ENCODE measurements at regions not wholly inside any gene's neighbourhood (a gene's known extent, or its start where the extent isn't known, plus 50 kb on each side); places are given as distances from the start of the nearest gene placed in this dataset.
A peak's percentile ranks its signal among the peaks of the same experiment; 100 is the strongest.

DNA sequence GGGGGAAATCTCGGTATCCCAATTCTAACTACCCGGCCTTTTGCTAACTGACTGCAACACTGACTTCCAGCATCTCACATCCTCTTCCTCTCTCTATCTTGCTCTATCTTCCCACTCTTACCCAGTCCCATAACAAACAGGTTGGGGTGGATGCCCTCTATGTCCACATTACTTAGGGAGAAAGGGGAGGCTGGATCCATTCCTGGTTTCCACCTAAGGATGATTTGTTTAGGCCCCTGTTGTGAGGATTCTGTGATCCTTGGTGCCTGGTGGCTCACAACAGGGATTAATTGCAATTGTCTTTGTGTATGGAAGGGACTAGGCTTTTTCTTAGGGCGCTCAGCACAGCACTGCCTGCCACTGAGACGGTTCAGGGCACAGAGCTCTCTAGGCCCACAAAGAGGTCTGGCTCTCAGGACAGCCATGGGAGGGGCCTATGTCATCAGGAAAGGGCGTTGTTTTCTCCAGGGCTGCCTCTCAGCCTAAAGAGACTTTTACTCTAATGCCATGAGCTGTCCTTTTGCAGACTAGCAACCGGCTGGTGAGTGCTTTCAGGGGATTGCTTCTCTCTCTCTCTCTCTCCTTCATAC is 612.1 kb upstream of the SALL1 start:
- TF ChIP-seq RARB (CRISPR knock-in tag; IDR thresholded peaks at IDR 0.05) (no peak), SNAI2 (CRISPR knock-in tag; IDR thresholded peaks at IDR 0.05) (no peak), ZNF565 (CRISPR knock-in tag; conservative IDR thresholded peaks at IDR 0.05; ENCODE audit: low read depth) (no peak), TCF4 (CRISPR knock-in tag; IDR thresholded peaks at IDR 0.05; ENCODE audit: borderline replicate concordance) (no peak), BACH2 (CRISPR knock-in tag; IDR thresholded peaks at IDR 0.05; ENCODE audit: borderline replicate concordance) (no peak), TOX (CRISPR knock-in tag; IDR thresholded peaks at IDR 0.05; ENCODE audit: borderline replicate concordance) (no peak), ESRRG (CRISPR knock-in tag; IDR thresholded peaks at IDR 0.05) (no peak), CSDC2 (CRISPR knock-in tag; IDR thresholded peaks at IDR 0.05) (no peak), GLIS3 (CRISPR knock-in tag; IDR thresholded peaks at IDR 0.05) (no peak), ZNF8 (CRISPR knock-in tag; IDR thresholded peaks at IDR 0.05) (no peak), ZFP30 (CRISPR knock-in tag; IDR thresholded peaks at IDR 0.05) (no peak), ARNTL (CRISPR knock-in tag; IDR thresholded peaks at IDR 0.05; ENCODE audit: borderline replicate concordance, low read depth) (no peak), ZNF70 (CRISPR knock-in tag; IDR thresholded peaks at IDR 0.05) (no peak)
- TF ChIP-seq, protein P1, sequence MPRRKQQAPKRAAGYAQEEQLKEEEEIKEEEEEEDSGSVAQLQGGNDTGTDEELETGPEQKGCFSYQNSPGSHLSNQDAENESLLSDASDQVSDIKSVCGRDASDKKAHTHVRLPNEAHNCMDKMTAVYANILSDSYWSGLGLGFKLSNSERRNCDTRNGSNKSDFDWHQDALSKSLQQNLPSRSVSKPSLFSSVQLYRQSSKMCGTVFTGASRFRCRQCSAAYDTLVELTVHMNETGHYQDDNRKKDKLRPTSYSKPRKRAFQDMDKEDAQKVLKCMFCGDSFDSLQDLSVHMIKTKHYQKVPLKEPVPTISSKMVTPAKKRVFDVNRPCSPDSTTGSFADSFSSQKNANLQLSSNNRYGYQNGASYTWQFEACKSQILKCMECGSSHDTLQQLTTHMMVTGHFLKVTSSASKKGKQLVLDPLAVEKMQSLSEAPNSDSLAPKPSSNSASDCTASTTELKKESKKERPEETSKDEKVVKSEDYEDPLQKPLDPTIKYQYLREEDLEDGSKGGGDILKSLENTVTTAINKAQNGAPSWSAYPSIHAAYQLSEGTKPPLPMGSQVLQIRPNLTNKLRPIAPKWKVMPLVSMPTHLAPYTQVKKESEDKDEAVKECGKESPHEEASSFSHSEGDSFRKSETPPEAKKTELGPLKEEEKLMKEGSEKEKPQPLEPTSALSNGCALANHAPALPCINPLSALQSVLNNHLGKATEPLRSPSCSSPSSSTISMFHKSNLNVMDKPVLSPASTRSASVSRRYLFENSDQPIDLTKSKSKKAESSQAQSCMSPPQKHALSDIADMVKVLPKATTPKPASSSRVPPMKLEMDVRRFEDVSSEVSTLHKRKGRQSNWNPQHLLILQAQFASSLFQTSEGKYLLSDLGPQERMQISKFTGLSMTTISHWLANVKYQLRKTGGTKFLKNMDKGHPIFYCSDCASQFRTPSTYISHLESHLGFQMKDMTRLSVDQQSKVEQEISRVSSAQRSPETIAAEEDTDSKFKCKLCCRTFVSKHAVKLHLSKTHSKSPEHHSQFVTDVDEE (CRISPR knock-in tag; IDR thresholded peaks at IDR 0.05), result no peak
- TF ChIP-seq, protein P2, sequence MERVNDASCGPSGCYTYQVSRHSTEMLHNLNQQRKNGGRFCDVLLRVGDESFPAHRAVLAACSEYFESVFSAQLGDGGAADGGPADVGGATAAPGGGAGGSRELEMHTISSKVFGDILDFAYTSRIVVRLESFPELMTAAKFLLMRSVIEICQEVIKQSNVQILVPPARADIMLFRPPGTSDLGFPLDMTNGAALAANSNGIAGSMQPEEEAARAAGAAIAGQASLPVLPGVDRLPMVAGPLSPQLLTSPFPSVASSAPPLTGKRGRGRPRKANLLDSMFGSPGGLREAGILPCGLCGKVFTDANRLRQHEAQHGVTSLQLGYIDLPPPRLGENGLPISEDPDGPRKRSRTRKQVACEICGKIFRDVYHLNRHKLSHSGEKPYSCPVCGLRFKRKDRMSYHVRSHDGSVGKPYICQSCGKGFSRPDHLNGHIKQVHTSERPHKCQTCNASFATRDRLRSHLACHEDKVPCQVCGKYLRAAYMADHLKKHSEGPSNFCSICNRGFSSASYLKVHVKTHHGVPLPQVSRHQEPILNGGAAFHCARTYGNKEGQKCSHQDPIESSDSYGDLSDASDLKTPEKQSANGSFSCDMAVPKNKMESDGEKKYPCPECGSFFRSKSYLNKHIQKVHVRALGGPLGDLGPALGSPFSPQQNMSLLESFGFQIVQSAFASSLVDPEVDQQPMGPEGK (CRISPR knock-in tag; IDR thresholded peaks at IDR 0.05; ENCODE audit: borderline replicate concordance), result no peak
- TF ChIP-seq, protein P3, sequence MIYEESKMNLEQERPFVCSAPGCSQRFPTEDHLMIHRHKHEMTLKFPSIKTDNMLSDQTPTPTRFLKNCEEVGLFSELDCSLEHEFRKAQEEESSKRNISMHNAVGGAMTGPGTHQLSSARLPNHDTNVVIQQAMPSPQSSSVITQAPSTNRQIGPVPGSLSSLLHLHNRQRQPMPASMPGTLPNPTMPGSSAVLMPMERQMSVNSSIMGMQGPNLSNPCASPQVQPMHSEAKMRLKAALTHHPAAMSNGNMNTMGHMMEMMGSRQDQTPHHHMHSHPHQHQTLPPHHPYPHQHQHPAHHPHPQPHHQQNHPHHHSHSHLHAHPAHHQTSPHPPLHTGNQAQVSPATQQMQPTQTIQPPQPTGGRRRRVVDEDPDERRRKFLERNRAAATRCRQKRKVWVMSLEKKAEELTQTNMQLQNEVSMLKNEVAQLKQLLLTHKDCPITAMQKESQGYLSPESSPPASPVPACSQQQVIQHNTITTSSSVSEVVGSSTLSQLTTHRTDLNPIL (CRISPR knock-in tag; IDR thresholded peaks at IDR 0.05; ENCODE audit: low read depth), result no peak
- ATAC-seq, result no peak

DNA sequence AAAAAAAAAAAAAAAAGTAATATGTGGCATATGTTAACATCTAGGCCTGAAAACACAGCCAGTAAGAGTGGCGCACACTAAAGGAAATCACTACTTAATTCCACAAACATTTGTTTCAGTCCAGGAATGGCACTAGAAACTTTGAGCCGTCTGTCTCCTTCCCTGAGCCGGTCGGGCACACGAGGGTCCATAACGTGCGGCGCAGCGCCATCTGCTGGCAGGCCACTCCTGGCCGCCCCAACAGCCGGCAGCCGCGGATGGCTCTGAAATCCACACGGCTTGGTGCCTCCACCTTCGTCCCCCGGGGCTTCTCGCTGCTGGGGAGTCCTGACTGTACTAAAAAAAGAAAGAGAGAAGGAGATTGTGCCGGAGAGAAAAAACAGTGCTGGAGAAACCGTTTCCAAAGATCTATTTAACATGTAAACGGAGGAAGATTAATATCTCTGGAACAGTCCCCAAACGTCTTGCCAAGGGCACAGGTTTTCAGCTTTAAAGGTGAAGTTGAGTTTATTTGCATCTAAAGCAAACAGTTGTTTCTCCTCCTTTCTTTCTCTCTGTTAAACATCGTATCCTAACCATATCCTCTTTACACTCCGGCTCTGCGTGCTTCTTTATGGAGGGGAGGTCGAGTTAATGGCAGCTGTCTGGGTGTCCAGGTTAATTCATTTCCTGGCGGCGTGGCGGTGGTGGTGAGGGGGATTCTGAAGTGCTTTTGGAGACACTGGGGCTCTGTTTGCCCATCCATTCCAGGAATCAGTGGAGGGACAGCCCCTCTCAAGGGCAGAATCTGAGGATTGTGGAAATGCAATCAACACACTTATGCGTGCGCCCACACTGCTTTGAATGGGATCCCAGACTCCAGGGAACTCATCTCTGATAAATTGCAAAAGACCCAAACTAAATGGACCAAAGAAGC is 611.3 kb upstream of the SALL1 start:
- ATAC-seq, result peak; percentile 99
- no peak for TF ChIP-seq ZNF8 (CRISPR knock-in tag; IDR thresholded peaks at IDR 0.05)

DNA sequence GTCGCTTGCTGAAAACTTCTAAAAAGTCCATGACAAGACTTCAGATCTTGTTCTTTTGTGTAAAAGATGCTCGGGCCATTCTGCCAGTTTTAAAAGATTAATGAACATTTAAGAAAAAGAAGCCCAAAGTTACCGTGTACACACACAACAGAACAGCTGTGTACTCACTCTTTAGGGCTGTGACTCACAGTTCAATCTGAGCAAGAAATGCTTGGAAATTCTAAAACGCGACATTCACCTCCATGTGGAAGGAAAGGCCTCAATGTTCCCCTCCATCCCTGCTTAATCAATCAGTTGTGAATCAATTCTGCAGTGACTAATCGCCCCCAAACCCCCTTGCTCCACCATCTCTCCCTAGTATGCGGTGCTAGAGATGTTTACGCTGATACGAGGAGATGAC is 609.9 kb upstream of the SALL1 start:
- TF ChIP-seq PPARA (CRISPR knock-in tag; IDR thresholded peaks at IDR 0.05; ENCODE audit: borderline replicate concordance), result no peak
- no peak for TF ChIP-seq CSDC2 (CRISPR knock-in tag; IDR thresholded peaks at IDR 0.05)
- TF ChIP-seq ZC3H10 (CRISPR knock-in tag; IDR thresholded peaks at IDR 0.05), result no peak
- no peak for TF ChIP-seq ESRRG (CRISPR knock-in tag; IDR thresholded peaks at IDR 0.05)
- no peak for TF ChIP-seq ARNTL (CRISPR knock-in tag; IDR thresholded peaks at IDR 0.05; ENCODE audit: borderline replicate concordance, low read depth)
- TF ChIP-seq SNAI2 (CRISPR knock-in tag; IDR thresholded peaks at IDR 0.05), result no peak

DNA sequence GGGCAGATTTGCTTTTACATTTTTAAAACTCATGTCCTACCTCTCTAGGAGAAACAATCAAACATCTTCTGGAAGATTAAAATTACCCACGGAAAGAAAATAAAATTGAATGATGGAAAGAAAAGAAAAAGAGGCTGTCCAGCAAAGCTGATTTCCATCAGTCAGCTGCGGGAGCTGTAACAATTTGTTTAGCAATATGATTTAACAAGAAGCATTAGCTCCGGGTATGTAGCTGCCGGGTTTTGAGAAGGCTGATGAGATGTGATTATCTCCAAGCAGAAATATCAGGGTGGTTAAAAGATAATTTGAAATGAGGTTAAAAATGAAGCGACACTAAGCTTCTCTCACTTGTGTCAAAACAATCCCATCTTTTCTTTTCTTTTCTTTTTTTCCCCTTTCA is 608.9 kb upstream of the SALL1 start:
- ATAC-seq, result no peak

More for the DNA sequence above, 609.9 kb upstream of the SALL1 start:
- ATAC-seq, result no peak

More for the DNA sequence above, 608.9 kb upstream of the SALL1 start:
- TF ChIP-seq ZC3H10 (CRISPR knock-in tag; IDR thresholded peaks at IDR 0.05), result no peak
- no peak for TF ChIP-seq CSDC2 (CRISPR knock-in tag; IDR thresholded peaks at IDR 0.05)
- TF ChIP-seq SNAI2 (CRISPR knock-in tag; IDR thresholded peaks at IDR 0.05), result no peak
- no peak for TF ChIP-seq TOX (CRISPR knock-in tag; IDR thresholded peaks at IDR 0.05; ENCODE audit: borderline replicate concordance)
- TF ChIP-seq, protein P2 (CRISPR knock-in tag; IDR thresholded peaks at IDR 0.05; ENCODE audit: borderline replicate concordance), result no peak
- TF ChIP-seq GLIS3 (CRISPR knock-in tag; IDR thresholded peaks at IDR 0.05), result no peak
- TF ChIP-seq ESRRG (CRISPR knock-in tag; IDR thresholded peaks at IDR 0.05), result no peak
- TF ChIP-seq, protein P1 (CRISPR knock-in tag; IDR thresholded peaks at IDR 0.05), result no peak
- no peak for TF ChIP-seq PPARA (CRISPR knock-in tag; IDR thresholded peaks at IDR 0.05; ENCODE audit: borderline replicate concordance)
- TF ChIP-seq, protein P4, sequence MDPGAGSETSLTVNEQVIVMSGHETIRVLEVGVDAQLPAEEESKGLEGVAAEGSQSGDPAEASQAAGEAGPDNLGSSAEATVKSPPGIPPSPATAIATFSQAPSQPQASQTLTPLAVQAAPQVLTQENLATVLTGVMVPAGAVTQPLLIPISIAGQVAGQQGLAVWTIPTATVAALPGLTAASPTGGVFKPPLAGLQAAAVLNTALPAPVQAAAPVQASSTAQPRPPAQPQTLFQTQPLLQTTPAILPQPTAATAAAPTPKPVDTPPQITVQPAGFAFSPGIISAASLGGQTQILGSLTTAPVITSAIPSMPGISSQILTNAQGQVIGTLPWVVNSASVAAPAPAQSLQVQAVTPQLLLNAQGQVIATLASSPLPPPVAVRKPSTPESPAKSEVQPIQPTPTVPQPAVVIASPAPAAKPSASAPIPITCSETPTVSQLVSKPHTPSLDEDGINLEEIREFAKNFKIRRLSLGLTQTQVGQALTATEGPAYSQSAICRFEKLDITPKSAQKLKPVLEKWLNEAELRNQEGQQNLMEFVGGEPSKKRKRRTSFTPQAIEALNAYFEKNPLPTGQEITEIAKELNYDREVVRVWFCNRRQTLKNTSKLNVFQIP (CRISPR knock-in tag; IDR thresholded peaks at IDR 0.05; ENCODE audit: borderline replicate concordance, low read depth), result no peak
- TF ChIP-seq BACH2 (CRISPR knock-in tag; IDR thresholded peaks at IDR 0.05; ENCODE audit: borderline replicate concordance), result no peak
- TF ChIP-seq ZNF8 (CRISPR knock-in tag; IDR thresholded peaks at IDR 0.05), result no peak
- no peak for TF ChIP-seq TCF4 (CRISPR knock-in tag; IDR thresholded peaks at IDR 0.05; ENCODE audit: borderline replicate concordance)
- no peak for TF ChIP-seq ISL1 (CRISPR knock-in tag; IDR thresholded peaks at IDR 0.05)
- TF ChIP-seq ZFP30 (CRISPR knock-in tag; IDR thresholded peaks at IDR 0.05), result no peak
